ENCODE measurements at regions not wholly inside any gene's neighbourhood (a gene's known extent, or its start where the extent isn't known, plus 50 kb on each side); places are given as distances from the start of the nearest gene placed in this dataset.

- TF ChIP-seq CTCF (IDR thresholded peaks at IDR 0.05): no peak
- no peak for TF ChIP-seq POLR2A (IDR thresholded peaks at IDR 0.05)
- no peak for TF ChIP-seq EP300 (IDR thresholded peaks at IDR 0.05)
These were observed 1518.3 kb downstream of the RPIA start for GRCh38 chr2:90209806-90210205.

Measured in tibial nerve (tissue), 4 donors.